Tibial nerve (tissue), 4 donors: ENCODE measurements at regions not wholly inside any gene's neighbourhood (a gene's known extent, or its start where the extent isn't known, plus 50 kb on each side); places are given as distances from the start of the nearest gene placed in this dataset.

ENCODE experiments used
- EP300 ChIP-seq, 2 donors: sonication (generic); formaldehyde crosslinking; IDR thresholded peaks; one replicate each; pipeline ENCODE4 v1.6.1; 2017; ENCODE audit warnings: antibody characterized with exemption in 2 of 2, mild to moderate bottlenecking in 1 of 2
- POLR2A ChIP-seq, 2 donors: fragments of 450-650 bp; IDR thresholded peaks; one replicate each; pipeline ENCODE4 v1.6.1; 2017; ENCODE audit warnings: antibody characterized with exemption in 2 of 2, mild to moderate bottlenecking in 2 of 2, moderate library complexity in 2 of 2
- TF ChIP-seq, protein P1 (sequence below), 5 experiments: fragments of 200-600 bp in 3 of 5; fragments of 450-650 bp in 2 of 5; sonication (generic) in 3 of 5; IDR thresholded peaks; one replicate each; pipeline ENCODE4 v1.5.1; 2016 to 2019; ENCODE audit warnings: antibody characterized with exemption in 5 of 5, mild to moderate bottlenecking in 3 of 5, moderate library complexity in 2 of 5

DNA sequence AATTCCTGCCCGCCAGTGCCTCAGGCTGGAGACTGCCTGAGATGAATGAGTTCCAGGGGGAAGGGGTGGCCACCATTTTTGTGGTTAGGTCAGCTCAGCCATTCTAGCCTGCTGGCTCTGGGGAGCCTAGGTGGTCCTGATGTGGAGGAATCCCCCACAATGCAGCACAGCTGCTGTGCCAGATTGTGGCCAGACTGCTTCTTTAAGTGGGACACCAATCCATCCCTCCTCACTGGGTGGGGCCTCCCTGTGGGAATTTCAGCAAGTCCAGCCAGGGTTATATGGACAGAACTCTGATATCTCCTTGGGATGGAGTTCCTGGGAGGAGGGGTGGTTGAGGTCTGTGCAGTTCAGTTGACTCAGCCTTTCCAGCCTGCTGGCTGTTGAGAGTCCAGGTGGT is 51.2 kb upstream of the DAP start:
- TF ChIP-seq, protein P1, sequence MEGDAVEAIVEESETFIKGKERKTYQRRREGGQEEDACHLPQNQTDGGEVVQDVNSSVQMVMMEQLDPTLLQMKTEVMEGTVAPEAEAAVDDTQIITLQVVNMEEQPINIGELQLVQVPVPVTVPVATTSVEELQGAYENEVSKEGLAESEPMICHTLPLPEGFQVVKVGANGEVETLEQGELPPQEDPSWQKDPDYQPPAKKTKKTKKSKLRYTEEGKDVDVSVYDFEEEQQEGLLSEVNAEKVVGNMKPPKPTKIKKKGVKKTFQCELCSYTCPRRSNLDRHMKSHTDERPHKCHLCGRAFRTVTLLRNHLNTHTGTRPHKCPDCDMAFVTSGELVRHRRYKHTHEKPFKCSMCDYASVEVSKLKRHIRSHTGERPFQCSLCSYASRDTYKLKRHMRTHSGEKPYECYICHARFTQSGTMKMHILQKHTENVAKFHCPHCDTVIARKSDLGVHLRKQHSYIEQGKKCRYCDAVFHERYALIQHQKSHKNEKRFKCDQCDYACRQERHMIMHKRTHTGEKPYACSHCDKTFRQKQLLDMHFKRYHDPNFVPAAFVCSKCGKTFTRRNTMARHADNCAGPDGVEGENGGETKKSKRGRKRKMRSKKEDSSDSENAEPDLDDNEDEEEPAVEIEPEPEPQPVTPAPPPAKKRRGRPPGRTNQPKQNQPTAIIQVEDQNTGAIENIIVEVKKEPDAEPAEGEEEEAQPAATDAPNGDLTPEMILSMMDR (IDR thresholded peaks at IDR 0.05): no peak
- no peak for TF ChIP-seq POLR2A (IDR thresholded peaks at IDR 0.05)
- TF ChIP-seq EP300 (IDR thresholded peaks at IDR 0.05): no peak
